ENCODE measurements at regions not wholly inside any gene's neighbourhood (a gene's known extent, or its start where the extent isn't known, plus 50 kb on each side); places are given as distances from the start of the nearest gene placed in this dataset.

DNA sequence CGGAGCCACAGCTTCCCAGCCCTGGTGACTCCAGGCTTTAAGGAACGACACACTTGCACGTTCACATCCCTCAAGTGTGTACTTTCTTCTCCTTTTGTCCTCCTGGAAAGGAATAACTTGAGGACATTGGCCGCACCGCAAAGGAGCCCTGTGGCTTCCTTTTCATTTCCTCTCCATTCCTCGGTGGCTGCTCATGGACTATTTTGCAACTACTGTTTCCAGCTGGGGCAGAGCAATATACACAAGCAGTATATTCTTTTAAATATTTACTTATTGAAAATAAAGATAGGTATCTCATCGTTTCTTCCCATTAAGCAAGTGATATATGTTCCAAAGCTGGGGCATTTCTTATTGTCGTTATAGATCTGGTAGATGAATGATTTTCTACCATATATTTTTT lies 97.2 kb upstream of the LYZL1 start:
- H3K9me3 ChIP-seq (ENCODE audit: control insufficient read depth, insufficient read depth, low read depth, low read length), result no peaks in the 10 kb centered on the region
- BruUV-seq (replicated peaks), result no TSS peak
- ATAC-seq (no peak), DNase-seq (ENCODE audit: low read depth, low spot score) (no peak)
- TF ChIP-seq POLR2AphosphoS5 (IDR thresholded peaks at IDR 0.05; ENCODE audit: low read depth, low read length) (no peak), TCF7L2 (IDR thresholded peaks at IDR 0.05; ENCODE audit: low read depth, low read length) (no peak)
- TF ChIP-seq, protein P1, sequence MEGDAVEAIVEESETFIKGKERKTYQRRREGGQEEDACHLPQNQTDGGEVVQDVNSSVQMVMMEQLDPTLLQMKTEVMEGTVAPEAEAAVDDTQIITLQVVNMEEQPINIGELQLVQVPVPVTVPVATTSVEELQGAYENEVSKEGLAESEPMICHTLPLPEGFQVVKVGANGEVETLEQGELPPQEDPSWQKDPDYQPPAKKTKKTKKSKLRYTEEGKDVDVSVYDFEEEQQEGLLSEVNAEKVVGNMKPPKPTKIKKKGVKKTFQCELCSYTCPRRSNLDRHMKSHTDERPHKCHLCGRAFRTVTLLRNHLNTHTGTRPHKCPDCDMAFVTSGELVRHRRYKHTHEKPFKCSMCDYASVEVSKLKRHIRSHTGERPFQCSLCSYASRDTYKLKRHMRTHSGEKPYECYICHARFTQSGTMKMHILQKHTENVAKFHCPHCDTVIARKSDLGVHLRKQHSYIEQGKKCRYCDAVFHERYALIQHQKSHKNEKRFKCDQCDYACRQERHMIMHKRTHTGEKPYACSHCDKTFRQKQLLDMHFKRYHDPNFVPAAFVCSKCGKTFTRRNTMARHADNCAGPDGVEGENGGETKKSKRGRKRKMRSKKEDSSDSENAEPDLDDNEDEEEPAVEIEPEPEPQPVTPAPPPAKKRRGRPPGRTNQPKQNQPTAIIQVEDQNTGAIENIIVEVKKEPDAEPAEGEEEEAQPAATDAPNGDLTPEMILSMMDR (IDR thresholded peaks at IDR 0.05), result no peak
- CTCF ChIA-PET, result interaction anchor here (0.6 kb wide), 1 partner anchor 331 kb away, joined by 3 read pairs; no protein-coding TSS in a partner anchor
- H3K4me1 ChIP-seq (ENCODE audit: control insufficient read depth, insufficient read depth, low read length), result no peaks in the 10 kb centered on the region
- in situ Hi-C loops (cut with HindIII; ENCODE audit: low pct_unique_long_range_greater_than_20kb, low sequenced_read_pairs), result no loop called here
- no peaks in the 10 kb centered on the region for H3K36me3 ChIP-seq (ENCODE audit: control insufficient read depth, insufficient read depth, low read length)
- H3K27ac ChIP-seq (ENCODE audit: low read length), result no peak overlapping the region
- H3K4me3 ChIP-seq (ENCODE audit: low read depth in 2 of 2, low read length in 2 of 2), result no peak overlapping the region
- no peaks in the 10 kb centered on the region for H3K27me3 ChIP-seq (ENCODE audit: control insufficient read depth, insufficient read depth, low read length)
- intact Hi-C loops (cut with micrococcal nuclease; ENCODE audit: unreplicated experiment), result no loop called here
- POLR2A ChIA-PET, result no interaction called here

DNA sequence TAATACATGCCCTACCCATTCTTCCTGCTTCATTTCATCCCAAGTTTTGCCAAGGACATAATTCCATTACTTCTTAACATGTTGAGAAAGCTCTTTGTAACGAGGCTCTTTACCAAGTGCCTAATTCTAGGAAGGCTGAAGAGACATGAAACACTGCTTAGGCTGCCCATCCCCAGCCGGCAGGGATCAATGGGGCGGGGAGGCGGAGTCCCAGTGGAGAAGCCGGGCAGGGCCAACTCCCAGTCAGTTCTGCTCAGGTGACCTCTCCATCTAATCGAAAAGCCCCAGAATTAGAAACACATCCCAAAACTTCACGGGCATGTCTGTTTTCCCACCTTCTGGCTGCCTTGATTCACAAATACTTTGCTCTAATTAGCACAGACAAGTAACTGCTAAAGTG lies 89.5 kb upstream of the LYZL1 start:
- H3K36me3 ChIP-seq (ENCODE audit: control insufficient read depth, insufficient read depth, low read length), result no peaks in the 10 kb centered on the region
- no TSS peak for BruUV-seq (replicated peaks)
- H3K9me3 ChIP-seq (ENCODE audit: control insufficient read depth, insufficient read depth, low read depth, low read length), result no peaks in the 10 kb centered on the region
- ChIA-PET CTCF (interaction anchor here (0.7 kb wide), 1 partner anchor 70 kb away, joined by 3 read pairs; no protein-coding TSS in a partner anchor), POLR2A (interaction anchor here (0.6 kb wide), 1 partner anchor 35 kb away, joined by 3 read pairs; no protein-coding TSS in a partner anchor)
- DNase-seq (ENCODE audit: low read depth, low spot score) (no peak), ATAC-seq (no peak)
- H3K4me1 ChIP-seq (ENCODE audit: control insufficient read depth, insufficient read depth, low read length), result no peaks in the 10 kb centered on the region
- H3K27ac ChIP-seq (ENCODE audit: low read length), result no peak overlapping the region
- TF ChIP-seq, protein P2, sequence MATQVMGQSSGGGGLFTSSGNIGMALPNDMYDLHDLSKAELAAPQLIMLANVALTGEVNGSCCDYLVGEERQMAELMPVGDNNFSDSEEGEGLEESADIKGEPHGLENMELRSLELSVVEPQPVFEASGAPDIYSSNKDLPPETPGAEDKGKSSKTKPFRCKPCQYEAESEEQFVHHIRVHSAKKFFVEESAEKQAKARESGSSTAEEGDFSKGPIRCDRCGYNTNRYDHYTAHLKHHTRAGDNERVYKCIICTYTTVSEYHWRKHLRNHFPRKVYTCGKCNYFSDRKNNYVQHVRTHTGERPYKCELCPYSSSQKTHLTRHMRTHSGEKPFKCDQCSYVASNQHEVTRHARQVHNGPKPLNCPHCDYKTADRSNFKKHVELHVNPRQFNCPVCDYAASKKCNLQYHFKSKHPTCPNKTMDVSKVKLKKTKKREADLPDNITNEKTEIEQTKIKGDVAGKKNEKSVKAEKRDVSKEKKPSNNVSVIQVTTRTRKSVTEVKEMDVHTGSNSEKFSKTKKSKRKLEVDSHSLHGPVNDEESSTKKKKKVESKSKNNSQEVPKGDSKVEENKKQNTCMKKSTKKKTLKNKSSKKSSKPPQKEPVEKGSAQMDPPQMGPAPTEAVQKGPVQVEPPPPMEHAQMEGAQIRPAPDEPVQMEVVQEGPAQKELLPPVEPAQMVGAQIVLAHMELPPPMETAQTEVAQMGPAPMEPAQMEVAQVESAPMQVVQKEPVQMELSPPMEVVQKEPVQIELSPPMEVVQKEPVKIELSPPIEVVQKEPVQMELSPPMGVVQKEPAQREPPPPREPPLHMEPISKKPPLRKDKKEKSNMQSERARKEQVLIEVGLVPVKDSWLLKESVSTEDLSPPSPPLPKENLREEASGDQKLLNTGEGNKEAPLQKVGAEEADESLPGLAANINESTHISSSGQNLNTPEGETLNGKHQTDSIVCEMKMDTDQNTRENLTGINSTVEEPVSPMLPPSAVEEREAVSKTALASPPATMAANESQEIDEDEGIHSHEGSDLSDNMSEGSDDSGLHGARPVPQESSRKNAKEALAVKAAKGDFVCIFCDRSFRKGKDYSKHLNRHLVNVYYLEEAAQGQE (IDR thresholded peaks at IDR 0.05; ENCODE audit: insufficient read depth in 1 of 2, low read depth in 2 of 2, low read length in 1 of 2), result no peak
- no peak for TF ChIP-seq SIN3A (IDR thresholded peaks at IDR 0.05; ENCODE audit: borderline replicate concordance, insufficient read depth, low read depth, low read length)
- TF ChIP-seq TCF7L2 (IDR thresholded peaks at IDR 0.05; ENCODE audit: low read depth, low read length), result no peak
- TF ChIP-seq, protein P1 (IDR thresholded peaks at IDR 0.05), result no peak
- no peak for TF ChIP-seq POLR2AphosphoS5 (IDR thresholded peaks at IDR 0.05; ENCODE audit: low read depth, low read length)
- no peak overlapping the region for H3K4me3 ChIP-seq (ENCODE audit: low read depth in 2 of 2, low read length in 2 of 2)
- in situ Hi-C loops (cut with HindIII; ENCODE audit: low pct_unique_long_range_greater_than_20kb, low sequenced_read_pairs), result no loop called here
- no peaks in the 10 kb centered on the region for H3K27me3 ChIP-seq (ENCODE audit: control insufficient read depth, insufficient read depth, low read length)
- intact Hi-C loops (cut with micrococcal nuclease; ENCODE audit: unreplicated experiment), result no loop called here

Measured in Panc1 (cell line).